Endothelial cell of umbilical vein (primary cell): ENCODE measurements at regions not wholly inside any gene's neighbourhood (a gene's known extent, or its start where the extent isn't known, plus 50 kb on each side); places are given as distances from the start of the nearest gene placed in this dataset.

ENCODE experiments used
- BruUV-seq: library from RNA; stranded (reverse); fragments of 400-500 nt; replicated peaks from 2 replicates; lab custom pipeline; 2021; lab: Mats Ljungman, UMichigan
- CTCF ChIA-PET: fragments of 300-600, 350-600 bp; sonication (Branson Sonifier 250); formaldehyde crosslinking; loops from one replicate; lab custom pipeline; 2021; ENCODE audit warnings: antibody characterized with exemption, inconsistent platforms; lab: Charles Lee
- POLR2A ChIA-PET: fragments of 300-600, 350-600 bp; sonication (Branson Sonifier 250); formaldehyde crosslinking; loops from one replicate; lab custom pipeline; 2021; ENCODE audit warnings: antibody characterized with exemption, inconsistent platforms; lab: Charles Lee
- DNase-seq: peaks from one replicate; pipeline ENCODE4 v3.0.0-alpha.2; 2011; ENCODE audit warnings: low read depth, low spot score
- FAIRE-seq: peaks from 2 replicates; lab custom pipeline; 2011; peaks lifted over from hg19 to GRCh38; lab: Jason Lieb, UNC
- H2AFZ ChIP-seq: 2 replicates; pipeline ENCODE4 v1.6.0; 2012; ENCODE audit warnings: low read depth, low read length, control low read depth, inconsistent platforms
- H3K27ac ChIP-seq: 2 replicates; pipeline ENCODE4 v1.5.1; 2011; ENCODE audit warnings: low read depth, mild to moderate bottlenecking, control low read depth, low read length, moderate library complexity; ENCODE audit not compliant: insufficient read depth
- H3K27me3 ChIP-seq, 2 experiments: 2 replicates each; pipeline versions ENCODE4 v1.6.0 to v1.6.1; 2011; ENCODE audit warnings: low read length in 2 of 2, mixed read lengths in 1 of 2; ENCODE audit not compliant: control insufficient read depth in 2 of 2, insufficient read depth in 2 of 2
- H3K36me3 ChIP-seq, 2 experiments: 2 replicates in 1 of 2; 3 replicates in 1 of 2; pipeline ENCODE4 v1.5.1; 2011; ENCODE audit warnings: low read length in 2 of 2, mild to moderate bottlenecking in 1 of 2, moderate library complexity in 1 of 2; ENCODE audit not compliant: control insufficient read depth in 2 of 2, insufficient read depth in 2 of 2; ENCODE audit errors: extremely low read depth in 1 of 2
- H3K4me1 ChIP-seq: 3 replicates; pipeline ENCODE4 v1.5.1; 2011; ENCODE audit warnings: mild to moderate bottlenecking, low read length; ENCODE audit not compliant: control insufficient read depth, insufficient read depth; ENCODE audit errors: extremely low read depth
- H3K4me2 ChIP-seq: 2 replicates; pipeline ENCODE4 v1.6.1; 2011; ENCODE audit warnings: low read length, control low read depth, mixed read lengths; ENCODE audit not compliant: insufficient read depth
- H3K4me3 ChIP-seq, 3 experiments: fragments of 200-600 bp in 1 of 3; sonication (generic), shearing (Covaris generic) in 1 of 3; replicated peaks in 1 of 3; 2 replicates each; pipeline ENCODE4 v1.5.1; 2011 to 2016; ENCODE audit warnings: control low read depth in 3 of 3, low read length in 3 of 3, mild to moderate bottlenecking in 2 of 3, inconsistent platforms in 1 of 3, low read depth in 1 of 3, moderate library complexity in 1 of 3; ENCODE audit not compliant: insufficient read depth in 1 of 3
- H3K79me2 ChIP-seq: 2 replicates; pipeline ENCODE4 v1.6.0; 2012; ENCODE audit warnings: low read length, inconsistent platforms; ENCODE audit not compliant: control insufficient read depth, insufficient read depth
- H3K9ac ChIP-seq: replicated peaks from 2 replicates; pipeline ENCODE3; 2011; ENCODE audit warnings: low read length, control low read depth; ENCODE audit not compliant: insufficient read depth; ENCODE audit errors: extremely low read depth
- H3K9me1 ChIP-seq: replicated peaks from 3 replicates; pipeline ENCODE4 v1.6.0; 2011; ENCODE audit warnings: mild to moderate bottlenecking, low read length; ENCODE audit not compliant: control insufficient read depth, insufficient read depth; ENCODE audit errors: extremely low read depth
- H3K9me3 ChIP-seq: replicated peaks from 2 replicates; pipeline ENCODE4 v1.5.1; 2012; ENCODE audit warnings: low read length, inconsistent platforms; ENCODE audit not compliant: control insufficient read depth, insufficient read depth
- H4K20me1 ChIP-seq: replicated peaks from 2 replicates; pipeline ENCODE3; 2011; ENCODE audit warnings: mild to moderate bottlenecking, low read length; ENCODE audit not compliant: control insufficient read depth, insufficient read depth; ENCODE audit errors: extremely low read depth
- CTCF ChIP-seq, 2 donors: IDR thresholded peaks; 1 replicate in 1 of 2; 2 replicates in 1 of 2; pipeline ENCODE4 v1.5.1; 2011; ENCODE audit warnings: low read length in 2 of 2, mild to moderate bottlenecking in 2 of 2, moderate library complexity in 2 of 2, control low read depth in 1 of 2, inconsistent platforms in 1 of 2, low read depth in 1 of 2; ENCODE audit not compliant: insufficient read depth in 1 of 2; ENCODE audit errors: extremely low read depth in 1 of 2
- EZH2 ChIP-seq: IDR thresholded peaks from 2 replicates; pipeline ENCODE4 v1.6.1; 2012; ENCODE audit warnings: borderline replicate concordance, low read depth, mild to moderate bottlenecking, moderate library complexity, low read length, inconsistent platforms; ENCODE audit not compliant: severe bottlenecking
- FOS ChIP-seq: IDR thresholded peaks from 2 replicates; pipeline ENCODE4 v1.6.1; 2011; ENCODE audit warnings: mild to moderate bottlenecking, low read length, moderate library complexity, borderline replicate concordance; ENCODE audit not compliant: insufficient read depth
- JUN ChIP-seq: IDR thresholded peaks from 2 replicates; pipeline ENCODE4 v1.6.1; 2011; ENCODE audit warnings: borderline replicate concordance, low read depth; ENCODE audit not compliant: insufficient read length, insufficient read depth
- MAX ChIP-seq: IDR thresholded peaks from 2 replicates; pipeline ENCODE4 v1.6.1; 2011; ENCODE audit not compliant: insufficient read depth, insufficient read length
- MYC ChIP-seq: IDR thresholded peaks from one replicate; pipeline ENCODE4 v1.6.1; 2011; ENCODE audit warnings: mild to moderate bottlenecking, low read depth, low read length
- POLR2A ChIP-seq: IDR thresholded peaks from 2 replicates; pipeline ENCODE4 v1.6.1; 2012; ENCODE audit warnings: low read depth, mild to moderate bottlenecking, control low read depth, low read length
- POLR2AphosphoS5 ChIP-seq: IDR thresholded peaks from 2 replicates; pipeline ENCODE4 v1.6.1; 2012; ENCODE audit warnings: low read depth, mild to moderate bottlenecking, control low read depth, low read length, moderate library complexity; ENCODE audit not compliant: insufficient read depth
- dilution Hi-C: fragments of 300-500 bp; cut with MboI; formaldehyde crosslinking; loops from one replicate; pipeline ENCODE4 v1.15.0; 2019; ENCODE audit warnings: low sequenced_read_pairs; ENCODE audit not compliant: extremely low pct_ligation_motif_present
- intact Hi-C: fragments of 100-400 bp; cut with micrococcal nuclease; formaldehyde crosslinking; loops from one replicate; pipeline ENCODE4 v1.10.0; 2022

- no peaks in the 10 kb centered on the region for H4K20me1 ChIP-seq
- no peaks in the 10 kb centered on the region for H3K9me1 ChIP-seq
- BruUV-seq, result no TSS peak
- no peak for TF ChIP-seq MAX
- POLR2A ChIA-PET, result no interaction called here
- H3K4me3 ChIP-seq, result no peak overlapping the region
- H3K36me3 ChIP-seq, result no peaks in the 10 kb centered on the region
- dilution Hi-C loops, result no loop called here
- H3K79me2 ChIP-seq, result no peaks in the 10 kb centered on the region
- CTCF ChIA-PET, result no interaction called here
- intact Hi-C loops, result no loop called here
- peaks cover 2% of the 10 kb centered on the region for H3K9me3 ChIP-seq
- no peaks in the 10 kb centered on the region for H3K4me1 ChIP-seq
- no peak overlapping the region for H3K9ac ChIP-seq
- no peak overlapping the region for H2AFZ ChIP-seq
- no peak overlapping the region for H3K4me2 ChIP-seq
- H3K27ac ChIP-seq, result no peak overlapping the region
- no peaks in the 10 kb centered on the region for H3K27me3 ChIP-seq
- DNase-seq (no peak), FAIRE-seq (no peak)
These were observed 77.0 kb downstream of the DIO2 start for GRCh38 chr14:80134321-80134720.

GRCh38 chr14:80133457-80133856 lies 77.8 kb downstream of the DIO2 start:
- H4K20me1 ChIP-seq, result no peaks in the 10 kb centered on the region
- H3K9me1 ChIP-seq, result no peaks in the 10 kb centered on the region
- H2AFZ ChIP-seq, result no peak overlapping the region
- ChIA-PET CTCF (no interaction called here), POLR2A (no interaction called here)
- DNase-seq (no peak), FAIRE-seq (no peak)
- no peaks in the 10 kb centered on the region for H3K36me3 ChIP-seq
- H3K4me2 ChIP-seq, result no peak overlapping the region
- TF ChIP-seq JUN (no peak), CTCF (IDR thresholded peaks at IDR 0.05; ENCODE audit: extremely low read depth in 1 of 2, insufficient read depth in 1 of 2, low read depth in 1 of 2, low read length in 2 of 2) (no peak), FOS (no peak), MYC (no peak), POLR2AphosphoS5 (no peak), EZH2 (no peak), POLR2A (no peak)
- H3K79me2 ChIP-seq, result no peaks in the 10 kb centered on the region
- dilution Hi-C loops (no loop called here), intact Hi-C loops (no loop called here)
- H3K9me3 ChIP-seq, result peaks cover 2% of the 10 kb centered on the region
- H3K27me3 ChIP-seq, result no peaks in the 10 kb centered on the region
- H3K4me3 ChIP-seq, result no peak overlapping the region
- no peaks in the 10 kb centered on the region for H3K4me1 ChIP-seq
- no peak overlapping the region for H3K9ac ChIP-seq
- H3K27ac ChIP-seq, result no peak overlapping the region
- BruUV-seq, result no TSS peak
